Spleen (tissue), 7 donors: ENCODE measurements at regions not wholly inside any gene's neighbourhood (a gene's known extent, or its start where the extent isn't known, plus 50 kb on each side); places are given as distances from the start of the nearest gene placed in this dataset.

ENCODE experiments used
- CTCF ChIP-seq, 11 experiments: fragments of 200-600 bp in 7 of 11; fragments of 450-650 bp in 4 of 11; sonication (generic) in 4 of 11; IDR thresholded peaks in 8 of 11; conservative IDR thresholded peaks in 3 of 11; 1 replicate in 7 of 11; 2 replicates in 4 of 11; pipeline versions ENCODE4 v1.4.0 to v1.8.0; 2016 to 2021; ENCODE audit warnings: antibody characterized with exemption in 11 of 11, inconsistent platforms in 4 of 11, mild to moderate bottlenecking in 1 of 11
- POLR2A ChIP-seq, 3 donors: fragments of 450-650 bp; IDR thresholded peaks; one replicate each; pipeline ENCODE4 v1.5.1; 2017; ENCODE audit warnings: antibody characterized with exemption in 3 of 3, mild to moderate bottlenecking in 1 of 3
- POLR2AphosphoS5 ChIP-seq, 3 donors: sonication (generic); formaldehyde crosslinking; IDR thresholded peaks; one replicate each; pipeline ENCODE4 v1.5.1; 2017; ENCODE audit warnings: antibody characterized with exemption in 3 of 3
- donor health status: DM: no; HTN: no; CAD: no; lungs with moderate emphysema.
- donor health status: DM: no; HTN: no; CAD: no.
- donor health status: DM: no; HTN: no; CAD: no.

GRCh38 chr1:164356511-164356910 is 202.5 kb upstream of the PBX1 start:
- TF ChIP-seq CTCF (IDR thresholded peaks at IDR 0.05 in 8 of 11, conservative IDR thresholded peaks at IDR 0.05 in 3 of 11) (no peak), POLR2A (IDR thresholded peaks at IDR 0.05) (no peak), POLR2AphosphoS5 (IDR thresholded peaks at IDR 0.05) (no peak)
